ENCODE measurements at regions not wholly inside any gene's neighbourhood (a gene's known extent, or its start where the extent isn't known, plus 50 kb on each side); places are given as distances from the start of the nearest gene placed in this dataset.

DNA sequence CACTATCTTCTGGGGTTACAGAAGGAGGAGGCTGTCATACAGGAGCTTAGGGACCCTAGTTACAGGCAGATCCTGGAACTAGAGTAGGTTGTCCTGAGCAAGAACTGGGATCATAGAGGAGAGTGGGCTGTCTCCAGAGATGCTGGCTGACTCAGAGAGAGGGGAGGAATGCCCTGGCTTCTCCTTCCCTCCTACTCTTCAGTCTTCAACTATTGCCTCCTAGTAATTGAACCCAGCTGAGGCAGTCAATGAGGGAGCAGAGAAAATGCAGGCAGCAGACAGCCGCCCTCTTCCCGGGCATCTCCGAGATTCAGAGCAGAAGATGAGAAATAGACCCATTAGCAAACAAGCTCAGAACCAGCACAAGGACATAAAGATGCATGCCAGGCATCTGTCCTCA is 118.3 kb upstream of the PDE5A start:
- DNase-seq (ENCODE audit: low spot score) = no peak
- no peak for TF ChIP-seq CTCF (IDR thresholded peaks at IDR 0.05)
- Histone ChIP-seq H3K4me3 (no peak overlapping the region), H3K27ac (no peak overlapping the region)

DNA sequence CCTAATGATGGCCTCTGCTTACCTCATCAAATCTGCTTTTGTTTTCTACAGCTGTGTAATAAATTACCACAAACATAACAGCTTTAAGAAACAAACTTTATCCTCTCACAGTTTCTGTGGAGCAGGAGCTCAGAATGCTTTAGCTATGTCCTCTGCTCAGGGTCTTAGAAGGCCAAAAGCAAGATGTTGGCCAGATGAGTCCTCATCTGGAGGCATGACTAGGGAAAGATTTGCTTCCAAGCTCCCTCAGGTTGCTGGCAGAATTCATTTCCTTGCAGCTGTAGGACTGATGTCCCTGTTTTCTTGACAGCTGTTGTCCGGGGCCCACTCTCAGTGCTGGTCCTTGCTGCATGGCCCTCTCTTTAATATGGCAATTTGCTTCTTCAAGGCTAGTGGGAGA is 116.7 kb upstream of the PDE5A start:
- Histone ChIP-seq H3K27ac (no peak overlapping the region), H3K4me3 (no peak overlapping the region)
- no peak for TF ChIP-seq CTCF (IDR thresholded peaks at IDR 0.05)
- no peak for DNase-seq (ENCODE audit: low spot score)

GRCh38 chr4:119744580-119744979 is 116.0 kb upstream of the PDE5A start:
- H3K4me3 ChIP-seq = no peak overlapping the region
- no peak for DNase-seq (ENCODE audit: low spot score)
- no peak for TF ChIP-seq CTCF (IDR thresholded peaks at IDR 0.05)
- no peak overlapping the region for H3K27ac ChIP-seq

DNA sequence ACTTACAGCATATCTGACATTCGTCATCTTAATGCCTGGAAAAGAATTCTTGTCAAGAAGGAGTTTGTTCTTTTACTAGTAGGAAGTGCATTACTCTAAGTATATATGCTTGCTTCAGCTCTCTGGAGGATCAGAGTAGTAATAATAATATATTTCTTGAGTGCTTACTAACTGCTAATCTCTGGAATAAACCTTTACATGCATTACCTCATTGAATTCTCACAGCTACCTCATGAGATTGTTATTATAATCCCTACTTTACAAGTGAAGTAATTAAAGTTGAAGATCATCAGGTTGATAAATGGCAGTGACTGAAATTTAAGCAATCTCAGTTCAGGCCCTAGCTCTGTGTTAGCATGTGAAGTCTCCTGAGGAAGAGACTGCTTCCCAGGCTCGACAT is 115.0 kb upstream of the PDE5A start:
- no peak for DNase-seq (ENCODE audit: low spot score)
- no peak for TF ChIP-seq CTCF (IDR thresholded peaks at IDR 0.05)

GRCh38 chr4:119739796-119740195 is 111.2 kb upstream of the PDE5A start:
- DNase-seq (ENCODE audit: low spot score) = no peak
- TF ChIP-seq CTCF (IDR thresholded peaks at IDR 0.05) = no peak
- Histone ChIP-seq H3K4me3 (no peak overlapping the region), H3K27ac (no peak overlapping the region)

More for the DNA sequence above, 115.0 kb upstream of the PDE5A start:
- H3K4me3 ChIP-seq = no peak overlapping the region
- no peak overlapping the region for H3K27ac ChIP-seq

- DNase-seq (ENCODE audit: low spot score) = no peak
- no peak for TF ChIP-seq CTCF (IDR thresholded peaks at IDR 0.05)
- Histone ChIP-seq H3K4me3 (no peak overlapping the region), H3K27ac (no peak overlapping the region)
These were observed 110.3 kb upstream of the PDE5A start for GRCh38 chr4:119738901-119739300.

- TF ChIP-seq CTCF (IDR thresholded peaks at IDR 0.05) = no peak
- Histone ChIP-seq H3K4me3 (no peak overlapping the region), H3K27ac (peak overlapping the region in 1 of 2 donors; percentile 18)
- DNase-seq (ENCODE audit: low spot score) = no peak
These were observed 108.0 kb upstream of the PDE5A start for GRCh38 chr4:119736559-119736958.

Measured in coronary artery (tissue), 2 donors.